ENCODE measurements at regions not wholly inside any gene's neighbourhood (a gene's known extent, or its start where the extent isn't known, plus 50 kb on each side); places are given as distances from the start of the nearest gene placed in this dataset.

GRCh38 chr6:15037253-15037652 lies 208.6 kb upstream of the JARID2 start:
- no peaks in the 10 kb centered on the region for H3K27me3 ChIP-seq (ENCODE audit: insufficient read depth, poor library complexity, severe bottlenecking)
- H3K27ac ChIP-seq (replicated peaks): no peak overlapping the region
- no peak for TF ChIP-seq POLR2AphosphoS5 (IDR thresholded peaks at IDR 0.05; ENCODE audit: low read depth)
- TF ChIP-seq CTCF (IDR thresholded peaks at IDR 0.05; ENCODE audit: insufficient read depth, low read length): no peak
- no peak for TF ChIP-seq SPI1 (IDR thresholded peaks at IDR 0.05; ENCODE audit: borderline replicate concordance, low read depth)
- TF ChIP-seq REST (IDR thresholded peaks at IDR 0.05; ENCODE audit: insufficient replicate concordance, low read depth): no peak
- no peak for TF ChIP-seq GABPA (IDR thresholded peaks at IDR 0.05; ENCODE audit: low read depth)
- DNase-seq (ENCODE audit: low read depth in 1 of 2, low spot score in 1 of 2): no peak
- no peak overlapping the region for H3K4me3 ChIP-seq (replicated peaks; ENCODE audit: insufficient read depth, low read length)

- TF ChIP-seq REST (IDR thresholded peaks at IDR 0.05; ENCODE audit: insufficient replicate concordance, low read depth): no peak
- TF ChIP-seq CTCF (IDR thresholded peaks at IDR 0.05; ENCODE audit: insufficient read depth, low read length): no peak
- no peak for TF ChIP-seq POLR2AphosphoS5 (IDR thresholded peaks at IDR 0.05; ENCODE audit: low read depth)
- TF ChIP-seq GABPA (IDR thresholded peaks at IDR 0.05; ENCODE audit: low read depth): no peak
- no peak for TF ChIP-seq SPI1 (IDR thresholded peaks at IDR 0.05; ENCODE audit: borderline replicate concordance, low read depth)
- no peak overlapping the region for H3K4me3 ChIP-seq (replicated peaks; ENCODE audit: insufficient read depth, low read length)
- no peak for DNase-seq (ENCODE audit: low read depth in 1 of 2, low spot score in 1 of 2)
- no peak overlapping the region for H3K27ac ChIP-seq (replicated peaks)
- no peaks in the 10 kb centered on the region for H3K27me3 ChIP-seq (ENCODE audit: insufficient read depth, poor library complexity, severe bottlenecking)
Measured at GRCh38 chr6:15038013-15038791, 207.7 kb upstream of the JARID2 start.

- Histone ChIP-seq H3K27me3 (ENCODE audit: insufficient read depth, poor library complexity, severe bottlenecking) (no peaks in the 10 kb centered on the region), H3K4me3 (replicated peaks; ENCODE audit: insufficient read depth, low read length) (no peak overlapping the region), H3K27ac (replicated peaks) (no peak overlapping the region)
- no peak for DNase-seq (ENCODE audit: low read depth in 1 of 2, low spot score in 1 of 2)
- TF ChIP-seq REST (IDR thresholded peaks at IDR 0.05; ENCODE audit: insufficient replicate concordance, low read depth) (no peak), POLR2AphosphoS5 (IDR thresholded peaks at IDR 0.05; ENCODE audit: low read depth) (no peak), GABPA (IDR thresholded peaks at IDR 0.05; ENCODE audit: low read depth) (no peak), CTCF (IDR thresholded peaks at IDR 0.05; ENCODE audit: insufficient read depth, low read length) (no peak), SPI1 (IDR thresholded peaks at IDR 0.05; ENCODE audit: borderline replicate concordance, low read depth) (peak; percentile 12; the same call in 1 of the 2 replicates)
Measured at GRCh38 chr6:15039136-15039535, 206.7 kb upstream of the JARID2 start.

All from HL-60 (cell line).